HCEC 1CT (cell line): ENCODE measurements at regions not wholly inside any gene's neighbourhood (a gene's known extent, or its start where the extent isn't known, plus 50 kb on each side); places are given as distances from the start of the nearest gene placed in this dataset.
"Not testable (repeated sequence)": the region's sequence is repeated elsewhere in the genome, so short reads cannot be mapped to it uniquely, and the experiment has no call there.

Experiments
- DNase-seq: peaks from one replicate; pipeline ENCODE4 v3.0.0-alpha.2; 2017

GRCh38 chr3:110909839-110910238, 161.8 kb upstream of the NECTIN3 start:
- DNase-seq = no peak

GRCh38 chr3:110910346-110910955, 161.2 kb upstream of the NECTIN3 start:
- no peak for DNase-seq

GRCh38 chr3:110918963-110919362, 152.7 kb upstream of the NECTIN3 start:
- DNase-seq = no peak

- DNase-seq = no peak
Measured at GRCh38 chr3:110925798-110926197, 145.8 kb upstream of the NECTIN3 start.

- no peak for DNase-seq
Measured at GRCh38 chr3:110928016-110928662, 143.5 kb upstream of the NECTIN3 start.

- peak; percentile 6 for DNase-seq
Measured at GRCh38 chr3:110929816-110930215, 141.8 kb upstream of the NECTIN3 start.

- DNase-seq = peak; percentile 13
Measured at GRCh38 chr3:110932567-110932966, 139.0 kb upstream of the NECTIN3 start.

GRCh38 chr3:110933821-110934426, 137.7 kb upstream of the NECTIN3 start:
- DNase-seq = peak; percentile 55

- DNase-seq = no peak
Measured at GRCh38 chr3:110938629-110939028, 133.0 kb upstream of the NECTIN3 start.

- DNase-seq = no peak
Measured at GRCh38 chr3:110940055-110940454, 131.6 kb upstream of the NECTIN3 start.

- DNase-seq = no peak
Measured at GRCh38 chr3:110944782-110945181, 126.8 kb upstream of the NECTIN3 start.

GRCh38 chr3:110946810-110947209, 124.8 kb upstream of the NECTIN3 start:
- no peak for DNase-seq

- not testable (repeated sequence) for DNase-seq
Measured at GRCh38 chr3:110949194-110949593, 122.4 kb upstream of the NECTIN3 start.

GRCh38 chr3:110955301-110955880, 116.2 kb upstream of the NECTIN3 start:
- peak; percentile 43 for DNase-seq

- DNase-seq = no peak
Measured at GRCh38 chr3:110956081-110956480, 115.5 kb upstream of the NECTIN3 start.

GRCh38 chr3:110957247-110958025, 114.2 kb upstream of the NECTIN3 start:
- no peak for DNase-seq

- DNase-seq = no peak
Measured at GRCh38 chr3:110958313-110959147, 113.1 kb upstream of the NECTIN3 start.

- no peak for DNase-seq
Measured at GRCh38 chr3:110965976-110966375, 105.6 kb upstream of the NECTIN3 start.

GRCh38 chr3:110966966-110967663, 104.5 kb upstream of the NECTIN3 start:
- no peak for DNase-seq

GRCh38 chr3:110968076-110968475, 103.5 kb upstream of the NECTIN3 start:
- no peak for DNase-seq
